WTC11 (cell line): ENCODE measurements at regions not wholly inside any gene's neighbourhood (a gene's known extent, or its start where the extent isn't known, plus 50 kb on each side); places are given as distances from the start of the nearest gene placed in this dataset.

Source experiments
- ATAC-seq: fragments of 200-7000 bp; cut with Tn5 transposase; 2 replicates; pipeline ENCODE4 v1.10.0; 2021; ENCODE audit warnings: mild to moderate bottlenecking, moderate library complexity
- CTCF ChIA-PET: fragments of 300-600 bp; sonication (Branson Sonifier 250); formaldehyde crosslinking; loops from one replicate; lab custom pipeline; 2021; ENCODE audit warnings: antibody characterized with exemption; lab: Charles Lee
- POLR2A ChIA-PET: fragments of 350-600 bp; sonication (Branson Sonifier 250); formaldehyde crosslinking; loops from one replicate; lab custom pipeline; 2021; ENCODE audit warnings: antibody characterized with exemption; lab: Charles Lee
- DNase-seq: peaks from one replicate; pipeline ENCODE4 v3.0.0; 2021; ENCODE audit warnings: low spot score
- H3K27ac Mint-ChIP-seq: 2 replicates; pipeline ENCODE4 v1.8.0; 2021; ENCODE audit warnings: mixed read lengths
- H3K27me3 Mint-ChIP-seq: 2 replicates; pipeline ENCODE4 v1.8.0; 2021; ENCODE audit warnings: low read depth, mild to moderate bottlenecking, moderate library complexity, mixed read lengths
- H3K36me3 Mint-ChIP-seq: 2 replicates; pipeline ENCODE4 v1.8.0; 2021; ENCODE audit warnings: mixed read lengths
- H3K4me1 Mint-ChIP-seq: 2 replicates; pipeline ENCODE4 v1.8.0; 2022; ENCODE audit warnings: mixed read lengths
- H3K4me3 Mint-ChIP-seq: 2 replicates; pipeline ENCODE4 v1.8.0; 2021; ENCODE audit warnings: mild to moderate bottlenecking, moderate library complexity, mixed read lengths
- H3K9me3 Mint-ChIP-seq: 2 replicates; pipeline ENCODE4 v1.8.0; 2021; ENCODE audit warnings: mixed read lengths
- ATF1 ChIP-seq: sonication (generic); formaldehyde crosslinking; IDR thresholded peaks from 2 replicates; pipeline ENCODE4 v1.8.1; 2023; ENCODE audit warnings: mild to moderate bottlenecking, moderate library complexity, missing genetic modification reagents
- CBFB ChIP-seq: sonication (generic); formaldehyde crosslinking; IDR thresholded peaks from 2 replicates; pipeline ENCODE4 v1.8.1; 2022; ENCODE audit warnings: mild to moderate bottlenecking, low read depth, missing genetic modification reagents
- ESRRA ChIP-seq: sonication (generic); formaldehyde crosslinking; IDR thresholded peaks from 2 replicates; pipeline ENCODE4 v1.8.1; 2022; ENCODE audit warnings: mild to moderate bottlenecking, missing genetic modification reagents, borderline replicate concordance
- ETV6 ChIP-seq: sonication (generic); formaldehyde crosslinking; IDR thresholded peaks from 2 replicates; pipeline ENCODE4 v1.8.1; 2022; ENCODE audit warnings: mild to moderate bottlenecking, missing genetic modification reagents
- FOXK1 ChIP-seq: sonication (generic); formaldehyde crosslinking; IDR thresholded peaks from 2 replicates; pipeline ENCODE4 v1.8.0; 2022; ENCODE audit warnings: mild to moderate bottlenecking, moderate library complexity, missing genetic modification reagents
- FOXP1 ChIP-seq: sonication (generic); formaldehyde crosslinking; IDR thresholded peaks from 2 replicates; pipeline ENCODE4 v1.8.0; 2022; ENCODE audit warnings: missing genetic modification reagents, mild to moderate bottlenecking, moderate library complexity, borderline replicate concordance
- GABPB1 ChIP-seq: sonication (generic); formaldehyde crosslinking; IDR thresholded peaks from 2 replicates; pipeline ENCODE4 v1.8.1; 2023; ENCODE audit warnings: mild to moderate bottlenecking, missing genetic modification reagents
- KAT7 ChIP-seq: sonication (generic); formaldehyde crosslinking; IDR thresholded peaks from 2 replicates; pipeline ENCODE4 v1.8.1; 2023; ENCODE audit warnings: missing genetic modification reagents, mild to moderate bottlenecking, borderline replicate concordance
- MYBL2 ChIP-seq: sonication (generic); formaldehyde crosslinking; IDR thresholded peaks from 2 replicates; pipeline ENCODE4 v1.8.1; 2023; ENCODE audit warnings: mild to moderate bottlenecking, moderate library complexity, missing genetic modification reagents
- NR1H2 ChIP-seq: sonication (generic); formaldehyde crosslinking; IDR thresholded peaks from 2 replicates; pipeline ENCODE4 v1.9.0; 2021; ENCODE audit warnings: mild to moderate bottlenecking, moderate library complexity, missing genetic modification reagents
- NR2C2 ChIP-seq: sonication (generic); formaldehyde crosslinking; IDR thresholded peaks from 2 replicates; pipeline ENCODE4 v1.8.0; 2022; ENCODE audit warnings: mild to moderate bottlenecking, missing genetic modification reagents
- NR3C1 ChIP-seq: sonication (generic); formaldehyde crosslinking; conservative IDR thresholded peaks from 2 replicates; pipeline ENCODE4 v1.8.1; 2023; ENCODE audit warnings: low read depth, mild to moderate bottlenecking, missing genetic modification reagents
- RELA ChIP-seq: sonication (generic); formaldehyde crosslinking; IDR thresholded peaks from 2 replicates; pipeline ENCODE4 v1.8.1; 2022; ENCODE audit warnings: missing genetic modification reagents, mild to moderate bottlenecking, borderline replicate concordance
- RORB ChIP-seq: fragments of 250-450 bp; sonication (Bioruptor Pico); IDR thresholded peaks from 2 replicates; pipeline ENCODE4 v1.9.0; 2021; ENCODE audit warnings: mild to moderate bottlenecking
- TEAD4 ChIP-seq: sonication (generic); formaldehyde crosslinking; IDR thresholded peaks from 2 replicates; pipeline ENCODE4 v1.8.0; 2022; ENCODE audit warnings: mild to moderate bottlenecking, missing genetic modification reagents
- TP53 ChIP-seq: sonication (generic); formaldehyde crosslinking; IDR thresholded peaks from 2 replicates; pipeline ENCODE4 v1.8.1; 2023; ENCODE audit warnings: mild to moderate bottlenecking, missing genetic modification reagents
- ZNF423 ChIP-seq: fragments of 250-450 bp; sonication (Bioruptor Pico); IDR thresholded peaks from 2 replicates; pipeline ENCODE4 v2.1.2; 2022; ENCODE audit warnings: mild to moderate bottlenecking, moderate library complexity
- TF ChIP-seq, protein P1 (sequence below): fragments of 250-450 bp; sonication (Bioruptor Pico); IDR thresholded peaks from 2 replicates; pipeline ENCODE4 v2.1.2; 2022; ENCODE audit warnings: mild to moderate bottlenecking, moderate library complexity
- TF ChIP-seq, protein P2 (sequence below): fragments of 250-450 bp; sonication (Bioruptor Pico); IDR thresholded peaks from 2 replicates; pipeline ENCODE4 v1.9.0; 2021; ENCODE audit warnings: moderate library complexity, mild to moderate bottlenecking, inconsistent platforms, borderline replicate concordance
- TF ChIP-seq, protein P3 (sequence below): sonication (generic); formaldehyde crosslinking; IDR thresholded peaks from 2 replicates; pipeline ENCODE4 v1.8.0; 2022; ENCODE audit warnings: mild to moderate bottlenecking, missing genetic modification reagents
- TF ChIP-seq, protein P4 (sequence below): sonication (generic); formaldehyde crosslinking; IDR thresholded peaks from 2 replicates; pipeline ENCODE4 v1.8.1; 2023; ENCODE audit warnings: mild to moderate bottlenecking, missing genetic modification reagents, borderline replicate concordance
- TF ChIP-seq, protein P5 (sequence below): sonication (generic); formaldehyde crosslinking; IDR thresholded peaks from 2 replicates; pipeline ENCODE4 v1.8.1; 2022; ENCODE audit warnings: missing genetic modification reagents, borderline replicate concordance

DNA sequence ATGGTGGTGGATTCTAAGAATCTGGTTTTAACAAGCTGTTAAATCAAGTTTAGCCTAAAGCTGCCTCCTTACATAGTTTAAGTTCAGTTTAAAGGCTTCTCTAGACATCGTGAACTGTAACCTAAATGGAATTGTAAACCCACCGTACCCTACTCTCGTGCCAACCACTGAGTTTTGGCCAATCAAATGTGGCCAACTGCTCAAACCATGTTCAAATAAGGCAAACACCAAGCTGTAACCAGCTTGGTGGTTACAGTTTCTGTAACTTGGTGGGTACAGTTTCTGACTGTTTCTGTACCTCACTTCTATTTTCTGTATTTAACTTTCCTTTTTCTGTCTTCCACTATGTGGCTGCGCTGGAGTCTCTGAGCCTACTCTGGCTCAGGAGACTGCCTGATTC is 131.9 kb upstream of the DDHD1 start:
- DNase-seq: no peak
- H3K9me3 Mint-ChIP-seq: peaks cover 26% of the 10 kb centered on the region
- no peaks in the 10 kb centered on the region for H3K27me3 Mint-ChIP-seq
- POLR2A ChIA-PET: no interaction called here
- CTCF ChIA-PET: interaction anchor here (0.7 to 1.3 kb wide), 2 partner anchors 10 to 104 kb away, joined by 4 read pairs; no protein-coding TSS in a partner anchor
- no peak overlapping the region for H3K4me3 Mint-ChIP-seq
- no peak for ATAC-seq
- H3K27ac Mint-ChIP-seq: no peak overlapping the region
- TF ChIP-seq, protein P1, sequence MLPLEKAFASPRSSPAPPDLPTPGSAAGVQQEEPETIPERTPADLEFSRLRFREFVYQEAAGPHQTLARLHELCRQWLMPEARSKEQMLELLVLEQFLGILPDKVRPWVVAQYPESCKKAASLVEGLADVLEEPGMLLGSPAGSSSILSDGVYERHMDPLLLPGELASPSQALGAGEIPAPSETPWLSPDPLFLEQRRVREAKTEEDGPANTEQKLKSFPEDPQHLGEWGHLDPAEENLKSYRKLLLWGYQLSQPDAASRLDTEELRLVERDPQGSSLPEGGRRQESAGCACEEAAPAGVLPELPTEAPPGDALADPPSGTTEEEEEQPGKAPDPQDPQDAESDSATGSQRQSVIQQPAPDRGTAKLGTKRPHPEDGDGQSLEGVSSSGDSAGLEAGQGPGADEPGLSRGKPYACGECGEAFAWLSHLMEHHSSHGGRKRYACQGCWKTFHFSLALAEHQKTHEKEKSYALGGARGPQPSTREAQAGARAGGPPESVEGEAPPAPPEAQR (CRISPR knock-in tag): no peak
- TF ChIP-seq NR1H2 (CRISPR knock-in tag) (no peak), TP53 (CRISPR knock-in tag) (no peak), ETV6 (no peak), RORB (no peak), RELA (CRISPR knock-in tag) (no peak), NR3C1 (CRISPR knock-in tag) (no peak), FOXP1 (CRISPR knock-in tag) (no peak), KAT7 (CRISPR knock-in tag) (no peak)
- TF ChIP-seq, protein P2, sequence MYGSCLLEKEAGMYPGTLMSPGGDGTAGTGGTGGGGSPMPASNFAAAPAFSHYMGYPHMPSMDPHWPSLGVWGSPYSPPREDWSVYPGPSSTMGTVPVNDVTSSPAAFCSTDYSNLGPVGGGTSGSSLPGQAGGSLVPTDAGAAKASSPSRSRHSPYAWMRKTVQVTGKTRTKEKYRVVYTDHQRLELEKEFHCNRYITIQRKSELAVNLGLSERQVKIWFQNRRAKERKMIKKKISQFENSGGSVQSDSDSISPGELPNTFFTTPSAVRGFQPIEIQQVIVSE (CRISPR knock-in tag): no peak
- TF ChIP-seq, protein P3, sequence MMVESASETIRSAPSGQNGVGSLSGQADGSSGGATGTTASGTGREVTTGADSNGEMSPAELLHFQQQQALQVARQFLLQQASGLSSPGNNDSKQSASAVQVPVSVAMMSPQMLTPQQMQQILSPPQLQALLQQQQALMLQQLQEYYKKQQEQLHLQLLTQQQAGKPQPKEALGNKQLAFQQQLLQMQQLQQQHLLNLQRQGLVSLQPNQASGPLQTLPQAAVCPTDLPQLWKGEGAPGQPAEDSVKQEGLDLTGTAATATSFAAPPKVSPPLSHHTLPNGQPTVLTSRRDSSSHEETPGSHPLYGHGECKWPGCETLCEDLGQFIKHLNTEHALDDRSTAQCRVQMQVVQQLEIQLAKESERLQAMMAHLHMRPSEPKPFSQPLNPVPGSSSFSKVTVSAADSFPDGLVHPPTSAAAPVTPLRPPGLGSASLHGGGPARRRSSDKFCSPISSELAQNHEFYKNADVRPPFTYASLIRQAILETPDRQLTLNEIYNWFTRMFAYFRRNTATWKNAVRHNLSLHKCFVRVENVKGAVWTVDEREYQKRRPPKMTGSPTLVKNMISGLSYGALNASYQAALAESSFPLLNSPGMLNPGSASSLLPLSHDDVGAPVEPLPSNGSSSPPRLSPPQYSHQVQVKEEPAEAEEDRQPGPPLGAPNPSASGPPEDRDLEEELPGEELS (CRISPR knock-in tag): no peak
- no peaks in the 10 kb centered on the region; the same call in none of the 2 replicates for H3K36me3 Mint-ChIP-seq
- no peaks in the 10 kb centered on the region for H3K4me1 Mint-ChIP-seq

DNA sequence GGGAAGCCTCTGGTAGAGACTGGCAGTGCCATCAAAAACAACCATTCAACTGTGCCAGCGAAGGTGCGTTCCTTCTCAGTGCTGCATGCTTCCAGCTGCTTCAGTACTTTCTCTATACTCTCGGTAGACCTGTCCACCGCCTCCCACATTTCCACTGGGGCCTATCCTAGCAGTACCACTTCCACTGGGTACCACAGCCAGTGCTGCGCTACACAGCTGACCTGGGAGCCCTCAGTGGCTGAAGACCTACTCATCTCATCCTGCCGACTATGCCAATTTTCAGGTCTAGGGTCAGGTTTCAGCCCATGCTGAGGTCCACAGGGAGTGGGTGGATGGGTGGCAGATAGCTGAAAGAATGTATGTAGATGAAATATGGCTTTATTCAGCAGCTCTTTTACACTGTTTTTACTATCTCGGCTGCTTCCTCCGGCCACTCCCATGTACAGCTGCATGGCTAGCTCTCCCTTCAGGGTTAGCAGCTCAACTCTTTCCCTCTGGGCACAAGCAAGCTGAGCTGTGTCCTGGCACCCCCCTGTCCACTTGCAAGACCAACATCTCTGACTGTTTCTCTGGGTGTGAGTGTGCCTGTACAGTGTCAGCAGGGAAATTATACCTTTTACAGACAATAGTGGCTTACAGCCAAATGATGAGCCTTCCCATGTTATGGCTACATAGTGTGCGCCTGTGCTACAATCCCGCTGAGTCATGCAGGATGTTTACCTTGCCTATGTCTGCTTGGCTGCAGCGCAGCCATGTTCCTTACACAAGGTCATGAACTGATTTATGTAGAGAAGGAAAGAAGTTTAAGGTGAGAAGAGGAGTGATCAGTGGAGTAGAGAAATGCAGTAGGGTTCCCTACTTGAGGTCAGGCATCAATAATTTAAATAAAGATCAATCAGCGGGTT is 125.7 kb upstream of the DDHD1 start:
- Mint-ChIP-seq H3K36me3 (peaks cover 5% of the 10 kb centered on the region), H3K4me3 (no peak overlapping the region), H3K27ac (no peak overlapping the region), H3K4me1 (no peaks in the 10 kb centered on the region), H3K9me3 (peaks cover 17% of the 10 kb centered on the region), H3K27me3 (no peaks in the 10 kb centered on the region)
- peak; percentile 30; the same call in 1 of the 2 replicates for TF ChIP-seq GABPB1 (CRISPR knock-in tag)
- no peak for TF ChIP-seq ESRRA (CRISPR knock-in tag)
- POLR2A ChIA-PET: no interaction called here
- CTCF ChIA-PET: interaction anchor here (1.6 kb wide), 1 partner anchor 17 kb away, joined by 4 read pairs; no protein-coding TSS in a partner anchor
- ATAC-seq (no peak), DNase-seq (no peak)

DNA sequence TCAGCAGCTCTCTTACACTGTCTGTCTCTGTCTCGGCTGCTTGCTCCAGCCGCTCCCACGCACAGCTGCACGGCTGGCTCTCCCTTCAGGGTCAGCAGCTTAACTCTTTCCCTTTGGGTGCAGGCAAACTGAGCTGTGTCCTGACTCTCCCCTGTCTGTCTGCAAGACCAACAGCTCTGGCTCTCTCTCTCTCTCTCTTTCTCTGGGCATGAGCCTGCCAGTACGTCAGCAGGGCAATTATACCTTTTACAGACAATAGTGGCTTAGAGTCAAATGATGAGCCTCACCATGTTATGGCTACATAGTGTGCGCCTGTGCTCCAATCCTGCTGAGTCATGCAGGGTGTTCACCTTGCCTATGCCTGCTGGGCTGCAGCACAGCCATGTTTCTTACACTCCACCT is 120.5 kb upstream of the DDHD1 start:
- H3K4me1 Mint-ChIP-seq: no peaks in the 10 kb centered on the region
- no peak overlapping the region for H3K27ac Mint-ChIP-seq
- ChIA-PET POLR2A (no interaction called here), CTCF (interaction anchor here (1.2 kb wide), 1 partner anchor 22 kb away, joined by 3 read pairs; no protein-coding TSS in a partner anchor)
- H3K9me3 Mint-ChIP-seq: peaks cover 3% of the 10 kb centered on the region; the same call in 1 of the 2 replicates
- H3K4me3 Mint-ChIP-seq: no peak overlapping the region
- ATAC-seq (no peak), DNase-seq (no peak)
- no peaks in the 10 kb centered on the region for H3K27me3 Mint-ChIP-seq
- H3K36me3 Mint-ChIP-seq: no peaks in the 10 kb centered on the region
- TF ChIP-seq MYBL2 (CRISPR knock-in tag): no peak
- no peak for TF ChIP-seq ZNF423 (CRISPR knock-in tag)
- no peak for TF ChIP-seq FOXP1 (CRISPR knock-in tag)
- TF ChIP-seq CBFB (CRISPR knock-in tag): no peak
- no peak for TF ChIP-seq ATF1 (CRISPR knock-in tag)
- TF ChIP-seq NR1H2 (CRISPR knock-in tag): no peak
- no peak for TF ChIP-seq TEAD4 (CRISPR knock-in tag)
- no peak for TF ChIP-seq KAT7 (CRISPR knock-in tag)
- no peak for TF ChIP-seq NR2C2
- no peak for TF ChIP-seq FOXK1 (CRISPR knock-in tag)
- TF ChIP-seq, protein P4, sequence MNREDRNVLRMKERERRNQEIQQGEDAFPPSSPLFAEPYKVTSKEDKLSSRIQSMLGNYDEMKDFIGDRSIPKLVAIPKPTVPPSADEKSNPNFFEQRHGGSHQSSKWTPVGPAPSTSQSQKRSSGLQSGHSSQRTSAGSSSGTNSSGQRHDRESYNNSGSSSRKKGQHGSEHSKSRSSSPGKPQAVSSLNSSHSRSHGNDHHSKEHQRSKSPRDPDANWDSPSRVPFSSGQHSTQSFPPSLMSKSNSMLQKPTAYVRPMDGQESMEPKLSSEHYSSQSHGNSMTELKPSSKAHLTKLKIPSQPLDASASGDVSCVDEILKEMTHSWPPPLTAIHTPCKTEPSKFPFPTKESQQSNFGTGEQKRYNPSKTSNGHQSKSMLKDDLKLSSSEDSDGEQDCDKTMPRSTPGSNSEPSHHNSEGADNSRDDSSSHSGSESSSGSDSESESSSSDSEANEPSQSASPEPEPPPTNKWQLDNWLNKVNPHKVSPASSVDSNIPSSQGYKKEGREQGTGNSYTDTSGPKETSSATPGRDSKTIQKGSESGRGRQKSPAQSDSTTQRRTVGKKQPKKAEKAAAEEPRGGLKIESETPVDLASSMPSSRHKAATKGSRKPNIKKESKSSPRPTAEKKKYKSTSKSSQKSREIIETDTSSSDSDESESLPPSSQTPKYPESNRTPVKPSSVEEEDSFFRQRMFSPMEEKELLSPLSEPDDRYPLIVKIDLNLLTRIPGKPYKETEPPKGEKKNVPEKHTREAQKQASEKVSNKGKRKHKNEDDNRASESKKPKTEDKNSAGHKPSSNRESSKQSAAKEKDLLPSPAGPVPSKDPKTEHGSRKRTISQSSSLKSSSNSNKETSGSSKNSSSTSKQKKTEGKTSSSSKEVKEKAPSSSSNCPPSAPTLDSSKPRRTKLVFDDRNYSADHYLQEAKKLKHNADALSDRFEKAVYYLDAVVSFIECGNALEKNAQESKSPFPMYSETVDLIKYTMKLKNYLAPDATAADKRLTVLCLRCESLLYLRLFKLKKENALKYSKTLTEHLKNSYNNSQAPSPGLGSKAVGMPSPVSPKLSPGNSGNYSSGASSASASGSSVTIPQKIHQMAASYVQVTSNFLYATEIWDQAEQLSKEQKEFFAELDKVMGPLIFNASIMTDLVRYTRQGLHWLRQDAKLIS: no peak
- TF ChIP-seq ETV6: no peak
- TF ChIP-seq, protein P5, sequence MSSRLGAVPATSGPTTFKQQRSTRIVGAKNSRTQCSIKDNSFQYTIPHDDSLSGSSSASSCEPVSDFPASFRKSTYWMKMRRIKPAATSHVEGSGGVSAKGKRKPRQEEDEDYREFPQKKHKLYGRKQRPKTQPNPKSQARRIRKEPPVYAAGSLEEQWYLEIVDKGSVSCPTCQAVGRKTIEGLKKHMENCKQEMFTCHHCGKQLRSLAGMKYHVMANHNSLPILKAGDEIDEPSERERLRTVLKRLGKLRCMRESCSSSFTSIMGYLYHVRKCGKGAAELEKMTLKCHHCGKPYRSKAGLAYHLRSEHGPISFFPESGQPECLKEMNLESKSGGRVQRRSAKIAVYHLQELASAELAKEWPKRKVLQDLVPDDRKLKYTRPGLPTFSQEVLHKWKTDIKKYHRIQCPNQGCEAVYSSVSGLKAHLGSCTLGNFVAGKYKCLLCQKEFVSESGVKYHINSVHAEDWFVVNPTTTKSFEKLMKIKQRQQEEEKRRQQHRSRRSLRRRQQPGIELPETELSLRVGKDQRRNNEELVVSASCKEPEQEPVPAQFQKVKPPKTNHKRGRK (CRISPR knock-in tag): no peak
